ENCODE measurements at regions not wholly inside any gene's neighbourhood (a gene's known extent, or its start where the extent isn't known, plus 50 kb on each side); places are given as distances from the start of the nearest gene placed in this dataset.

- TF ChIP-seq EZH2phosphoT487 (IDR thresholded peaks at IDR 0.05; ENCODE audit: insufficient read depth, low read depth) (no peak), EZH2 (IDR thresholded peaks at IDR 0.05; ENCODE audit: insufficient read depth, poor library complexity, severe bottlenecking) (no peak)
These were observed 792.6 kb upstream of the RAG2 start for GRCh38 chr11:37390576-37391083.

Data from GM23248 (cell line).